Calu3 (cell line): ENCODE measurements at regions not wholly inside any gene's neighbourhood (a gene's known extent, or its start where the extent isn't known, plus 50 kb on each side); places are given as distances from the start of the nearest gene placed in this dataset.

ENCODE experiments used
- BruUV-seq: library from RNA; stranded (reverse); fragments of 400-500 nt; replicated peaks from 2 replicates; lab custom pipeline; 2021; lab: Mats Ljungman, UMichigan
- CTCF ChIA-PET: fragments of 300-600 bp; sonication (Branson Sonifier 250); formaldehyde crosslinking; loops from one replicate; lab custom pipeline; 2022; ENCODE audit warnings: antibody characterized with exemption; lab: Charles Lee
- DNase-seq: peaks from one replicate; pipeline ENCODE4 v3.0.0; 2022
- H3K27ac Mint-ChIP-seq: one replicate; pipeline ENCODE4 v1.8.0; 2022; ENCODE audit warnings: mixed read lengths; ENCODE audit not compliant: unreplicated experiment
- H3K27me3 Mint-ChIP-seq: one replicate; pipeline ENCODE4 v1.8.0; 2022; ENCODE audit warnings: mixed read lengths; ENCODE audit not compliant: unreplicated experiment
- H3K36me3 Mint-ChIP-seq: one replicate; pipeline ENCODE4 v1.8.0; 2022; ENCODE audit warnings: mild to moderate bottlenecking, moderate library complexity, mixed read lengths; ENCODE audit not compliant: insufficient read depth, unreplicated experiment
- H3K4me1 Mint-ChIP-seq: one replicate; pipeline ENCODE4 v1.8.0; 2022; ENCODE audit warnings: mild to moderate bottlenecking, low read depth, mixed read lengths; ENCODE audit not compliant: unreplicated experiment
- H3K4me3 Mint-ChIP-seq: one replicate; pipeline ENCODE4 v1.8.0; 2022; ENCODE audit warnings: mild to moderate bottlenecking, low read depth, moderate library complexity, mixed read lengths; ENCODE audit not compliant: unreplicated experiment
- H3K9me3 Mint-ChIP-seq: one replicate; pipeline ENCODE4 v1.8.0; 2022; ENCODE audit warnings: low read depth, mixed read lengths; ENCODE audit not compliant: unreplicated experiment
- CTCF ChIP-seq: fragments of 200-600 bp; IDR thresholded peaks from one replicate; pipeline ENCODE4 v1.8.0; 2022; ENCODE audit warnings: antibody characterized with exemption; ENCODE audit not compliant: unreplicated experiment
- intact Hi-C: fragments of 100-400 bp; cut with micrococcal nuclease; formaldehyde crosslinking; loops from one replicate; pipeline ENCODE4 v1.10.0; 2022; ENCODE audit not compliant: unreplicated experiment

GRCh38 chr6:100155141-100155540 is 161.1 kb upstream of the MCHR2 start:
- Mint-ChIP-seq H3K27ac (no peak overlapping the region), H3K27me3 (no peaks in the 10 kb centered on the region), H3K36me3 (no peaks in the 10 kb centered on the region), H3K4me1 (no peaks in the 10 kb centered on the region), H3K9me3 (no peaks in the 10 kb centered on the region), H3K4me3 (no peak overlapping the region)
- intact Hi-C loops: no loop called here
- BruUV-seq: no TSS peak
- TF ChIP-seq CTCF: no peak
- no peak for DNase-seq
- CTCF ChIA-PET: no interaction called here

GRCh38 chr6:100153636-100154275 is 159.7 kb upstream of the MCHR2 start:
- no peaks in the 10 kb centered on the region for H3K27me3 Mint-ChIP-seq
- TF ChIP-seq CTCF: no peak
- H3K4me1 Mint-ChIP-seq: no peaks in the 10 kb centered on the region
- CTCF ChIA-PET: no interaction called here
- H3K36me3 Mint-ChIP-seq: no peaks in the 10 kb centered on the region
- H3K27ac Mint-ChIP-seq: no peak overlapping the region
- intact Hi-C loops: no loop called here
- no peak overlapping the region for H3K4me3 Mint-ChIP-seq
- no peak for DNase-seq
- no TSS peak for BruUV-seq
- H3K9me3 Mint-ChIP-seq: no peaks in the 10 kb centered on the region

GRCh38 chr6:100152201-100152600 is 158.2 kb upstream of the MCHR2 start:
- H3K27ac Mint-ChIP-seq: no peak overlapping the region
- CTCF ChIA-PET: interaction anchor here (1.0 kb wide), 1 partner anchor 148 kb away, joined by 3 read pairs; no protein-coding TSS in a partner anchor
- BruUV-seq: no TSS peak
- H3K4me3 Mint-ChIP-seq: no peak overlapping the region
- DNase-seq: no peak
- H3K36me3 Mint-ChIP-seq: no peaks in the 10 kb centered on the region
- H3K9me3 Mint-ChIP-seq: no peaks in the 10 kb centered on the region
- H3K4me1 Mint-ChIP-seq: no peaks in the 10 kb centered on the region
- intact Hi-C loops: no loop called here
- no peaks in the 10 kb centered on the region for H3K27me3 Mint-ChIP-seq
- TF ChIP-seq CTCF: no peak

DNA sequence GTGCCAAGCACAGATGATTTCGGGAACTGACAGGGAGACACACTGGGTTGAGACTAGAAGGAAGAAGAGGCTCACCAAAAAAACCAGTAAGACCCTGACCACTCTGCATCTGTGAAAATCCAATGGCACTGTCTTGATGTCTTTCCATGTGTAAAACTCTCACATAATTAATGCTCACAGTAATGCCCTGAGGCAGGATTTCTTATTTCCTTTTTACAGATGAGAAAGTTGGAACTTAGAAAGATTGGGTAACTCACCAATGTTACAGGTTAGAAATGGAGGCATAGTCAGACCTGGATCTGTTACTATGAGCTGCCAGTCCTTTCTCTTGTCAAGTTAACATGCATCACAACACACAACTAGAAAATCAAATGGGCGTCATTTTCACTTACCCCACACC is 151.0 kb upstream of the MCHR2 start:
- Mint-ChIP-seq H3K4me1 (no peaks in the 10 kb centered on the region), H3K27me3 (no peaks in the 10 kb centered on the region), H3K9me3 (no peaks in the 10 kb centered on the region), H3K27ac (no peak overlapping the region), H3K4me3 (no peak overlapping the region), H3K36me3 (no peaks in the 10 kb centered on the region)
- no peak for DNase-seq
- no peak for TF ChIP-seq CTCF
- CTCF ChIA-PET: no interaction called here
- intact Hi-C loops: no loop called here
- BruUV-seq: no TSS peak
